ENCODE measurements at regions not wholly inside any gene's neighbourhood (a gene's known extent, or its start where the extent isn't known, plus 50 kb on each side); places are given as distances from the start of the nearest gene placed in this dataset.

- no peaks in the 10 kb centered on the region for H3K4me1 ChIP-seq
- TF ChIP-seq CTCF (IDR thresholded peaks at IDR 0.05) = no peak
- no peak for TF ChIP-seq POLR2A (IDR thresholded peaks at IDR 0.05)
- TF ChIP-seq POLR2AphosphoS5 (IDR thresholded peaks at IDR 0.05; ENCODE audit: insufficient read depth in 1 of 2, low read depth in 1 of 2) = no peak
- H3K9me3 ChIP-seq = no peaks in the 10 kb centered on the region
- no peaks in the 10 kb centered on the region for H3K27me3 ChIP-seq
- no peak overlapping the region for H3K4me3 ChIP-seq
- H3K27ac ChIP-seq = no peak overlapping the region
- H3K36me3 ChIP-seq = no peaks in the 10 kb centered on the region
- intact Hi-C loops (cut with DNase I) = no loop called here
- DNase-seq (ENCODE audit: extremely low spot score in 2 of 2) = no peak
Measured at GRCh38 chr19:31667106-31667505, 317.9 kb upstream of the TSHZ3 start.

- TF ChIP-seq POLR2A (IDR thresholded peaks at IDR 0.05) (no peak), POLR2AphosphoS5 (IDR thresholded peaks at IDR 0.05; ENCODE audit: insufficient read depth in 1 of 2, low read depth in 1 of 2) (no peak), CTCF (IDR thresholded peaks at IDR 0.05) (no peak)
- Histone ChIP-seq H3K9me3 (no peaks in the 10 kb centered on the region), H3K4me3 (no peak overlapping the region), H3K36me3 (no peaks in the 10 kb centered on the region), H3K27ac (no peak overlapping the region), H3K27me3 (no peaks in the 10 kb centered on the region), H3K4me1 (no peaks in the 10 kb centered on the region)
- intact Hi-C loops (cut with DNase I) = no loop called here
- no peak for DNase-seq (ENCODE audit: extremely low spot score in 2 of 2)
Measured at GRCh38 chr19:31668921-31669320, 319.7 kb upstream of the TSHZ3 start.

- DNase-seq (ENCODE audit: extremely low spot score in 2 of 2) = no peak
- no peaks in the 10 kb centered on the region for H3K9me3 ChIP-seq
- no peaks in the 10 kb centered on the region for H3K27me3 ChIP-seq
- TF ChIP-seq CTCF (IDR thresholded peaks at IDR 0.05) = no peak
- no peak for TF ChIP-seq POLR2A (IDR thresholded peaks at IDR 0.05)
- no peak for TF ChIP-seq POLR2AphosphoS5 (IDR thresholded peaks at IDR 0.05; ENCODE audit: insufficient read depth in 1 of 2, low read depth in 1 of 2)
- H3K4me1 ChIP-seq = no peaks in the 10 kb centered on the region
- H3K4me3 ChIP-seq = no peak overlapping the region
- no peak overlapping the region for H3K27ac ChIP-seq
- intact Hi-C loops (cut with DNase I) = no loop called here
- no peaks in the 10 kb centered on the region for H3K36me3 ChIP-seq
Measured at GRCh38 chr19:31670931-31671330, 321.7 kb upstream of the TSHZ3 start.

- Histone ChIP-seq H3K27me3 (no peaks in the 10 kb centered on the region), H3K9me3 (no peaks in the 10 kb centered on the region), H3K4me3 (no peak overlapping the region), H3K36me3 (no peaks in the 10 kb centered on the region), H3K4me1 (no peaks in the 10 kb centered on the region), H3K27ac (no peak overlapping the region)
- no peak for DNase-seq (ENCODE audit: extremely low spot score in 2 of 2)
- intact Hi-C loops (cut with DNase I) = no loop called here
- no peak for TF ChIP-seq POLR2AphosphoS5 (IDR thresholded peaks at IDR 0.05; ENCODE audit: insufficient read depth in 1 of 2, low read depth in 1 of 2)
- no peak for TF ChIP-seq POLR2A (IDR thresholded peaks at IDR 0.05)
- no peak for TF ChIP-seq CTCF (IDR thresholded peaks at IDR 0.05)
Measured at GRCh38 chr19:31671411-31672035, 322.3 kb upstream of the TSHZ3 start.

GRCh38 chr19:31674503-31675192, 325.4 kb upstream of the TSHZ3 start:
- Histone ChIP-seq H3K36me3 (no peaks in the 10 kb centered on the region), H3K27me3 (no peaks in the 10 kb centered on the region), H3K9me3 (no peaks in the 10 kb centered on the region), H3K27ac (no peak overlapping the region), H3K4me1 (no peaks in the 10 kb centered on the region), H3K4me3 (no peak overlapping the region)
- intact Hi-C loops (cut with DNase I) = no loop called here
- DNase-seq (ENCODE audit: extremely low spot score in 2 of 2) = no peak
- TF ChIP-seq CTCF (IDR thresholded peaks at IDR 0.05) (no peak), POLR2AphosphoS5 (IDR thresholded peaks at IDR 0.05; ENCODE audit: insufficient read depth in 1 of 2, low read depth in 1 of 2) (no peak), POLR2A (IDR thresholded peaks at IDR 0.05) (no peak)
